GM18519 (cell line): ENCODE measurements at regions not wholly inside any gene's neighbourhood (a gene's known extent, or its start where the extent isn't known, plus 50 kb on each side); places are given as distances from the start of the nearest gene placed in this dataset.

Experiments
- ATAC-seq: cut with Tn5 transposase; IDR thresholded peaks from one replicate; pipeline ENCODE4 v1.9.1; 2021; ENCODE audit warnings: mild to moderate bottlenecking, moderate library complexity; ENCODE audit not compliant: unreplicated experiment, low FRiP score

DNA sequence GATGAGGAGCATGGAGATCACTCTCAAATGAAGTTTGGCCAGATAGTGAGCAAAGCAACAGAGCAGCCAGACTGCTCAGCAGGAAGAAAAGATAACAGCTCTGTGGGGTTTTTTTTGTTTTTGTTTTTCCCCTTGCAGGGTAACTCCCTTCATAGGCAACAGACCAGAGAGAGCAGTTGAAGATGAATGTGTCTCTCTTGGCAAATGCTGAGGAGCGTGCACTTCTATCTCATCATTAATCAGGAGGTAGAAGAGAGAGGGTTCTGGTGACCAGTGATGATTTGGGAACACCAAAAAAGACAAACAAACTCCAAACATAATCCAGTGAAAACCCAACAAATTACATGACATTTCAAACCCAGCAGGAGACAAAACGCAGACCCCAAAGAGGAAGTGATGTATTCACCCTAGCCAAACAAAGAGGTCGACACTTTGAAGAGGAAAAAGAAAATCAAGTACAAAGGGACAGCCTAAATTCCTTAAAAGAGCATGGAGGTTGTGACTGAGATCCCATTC lies 66.2 kb upstream of the RREB1 start:
- no peak for ATAC-seq

DNA sequence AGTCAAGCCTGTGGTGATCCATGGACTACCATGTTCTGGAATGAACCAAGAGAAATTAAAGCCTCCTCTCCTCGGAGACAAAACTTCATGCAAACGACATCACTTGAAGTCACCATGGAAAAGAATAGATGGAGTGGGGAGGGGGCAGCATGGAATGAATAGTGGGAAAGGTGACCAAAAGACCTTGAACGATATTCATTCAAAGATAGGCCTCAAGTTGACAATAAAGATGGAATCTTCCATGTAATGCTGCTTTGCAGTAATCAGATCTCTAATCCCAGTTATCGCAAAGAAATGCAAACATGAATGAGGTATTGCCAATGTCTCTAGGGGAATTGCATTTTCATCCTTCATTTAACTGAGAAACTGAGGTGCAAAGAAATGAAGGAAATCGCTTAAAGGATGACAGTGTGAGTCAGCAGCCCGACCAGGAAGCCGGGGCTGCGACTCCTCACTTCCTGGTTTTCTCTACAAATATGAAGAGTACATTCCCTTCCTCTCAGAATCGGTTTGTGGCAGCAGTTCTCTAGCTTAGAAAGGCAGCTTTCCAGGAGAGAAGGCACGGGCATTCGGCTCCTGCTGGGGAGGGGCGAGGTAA lies 65.6 kb upstream of the RREB1 start:
- no peak for ATAC-seq

DNA sequence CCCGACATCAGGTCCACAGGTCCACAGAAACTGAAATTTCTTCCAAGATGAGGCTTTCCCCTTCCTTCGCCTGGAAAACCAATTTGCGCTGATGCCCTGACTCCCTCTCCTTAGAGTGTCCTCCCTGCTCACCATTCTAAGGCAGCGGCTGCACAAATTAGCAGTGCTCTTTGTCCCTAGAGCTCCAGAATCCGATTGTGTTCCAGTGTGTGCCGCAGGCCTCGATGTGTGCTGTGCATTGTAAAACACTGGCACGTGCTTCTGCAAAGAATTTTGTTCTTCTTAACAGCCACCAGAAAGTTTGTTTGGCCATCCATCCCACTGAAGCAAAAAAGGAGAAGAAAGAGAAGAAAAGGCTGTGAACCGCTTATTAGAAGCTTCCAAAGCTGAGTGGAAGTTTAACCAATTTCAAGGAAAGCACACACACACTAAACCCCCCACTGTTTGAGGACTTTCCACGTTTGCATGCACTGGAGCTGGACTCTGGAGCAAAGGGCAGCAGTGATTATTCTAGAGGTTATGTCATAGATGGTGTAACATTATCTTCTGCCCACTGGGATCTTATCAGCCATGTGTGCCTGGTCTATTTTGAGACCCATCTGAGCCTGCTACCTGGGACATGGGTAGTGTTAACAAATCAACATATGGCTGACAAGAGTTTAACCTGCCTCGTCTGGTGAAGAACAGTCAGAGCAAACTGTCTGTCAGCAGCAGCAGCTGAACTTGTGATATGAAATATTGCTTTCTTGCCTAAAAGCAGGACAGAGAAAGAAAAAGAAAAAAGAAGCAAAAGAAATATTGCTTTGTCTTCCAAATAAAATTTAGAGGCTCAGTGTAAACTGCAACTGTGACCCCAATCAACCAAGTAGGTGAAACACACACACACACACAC lies 64.9 kb upstream of the RREB1 start:
- ATAC-seq: no peak

GRCh38 chr6:7045331-7045730 lies 62.4 kb upstream of the RREB1 start:
- no peak for ATAC-seq

DNA sequence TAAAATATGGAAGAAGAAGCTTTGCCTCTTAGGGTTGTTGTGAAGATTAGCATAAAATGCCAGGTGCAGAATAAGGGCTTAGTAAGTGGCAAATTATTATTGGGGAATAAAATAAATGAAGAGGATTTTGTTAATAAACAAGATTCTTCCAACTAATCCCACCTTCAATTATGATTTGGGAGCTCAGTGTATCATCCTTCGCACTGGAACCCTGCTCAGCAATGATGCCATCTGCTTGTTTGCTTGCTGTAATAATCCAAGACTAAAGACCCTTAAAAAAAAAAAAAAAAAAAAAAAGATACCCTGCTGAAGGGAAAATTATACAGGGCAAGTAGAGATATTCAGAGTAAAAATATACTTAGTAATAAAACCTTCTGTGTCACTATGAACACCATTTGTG lies 62.0 kb upstream of the RREB1 start:
- no peak for ATAC-seq

- no peak for ATAC-seq
Observed at GRCh38 chr6:7047128-7047527, 60.6 kb upstream of the RREB1 start.

DNA sequence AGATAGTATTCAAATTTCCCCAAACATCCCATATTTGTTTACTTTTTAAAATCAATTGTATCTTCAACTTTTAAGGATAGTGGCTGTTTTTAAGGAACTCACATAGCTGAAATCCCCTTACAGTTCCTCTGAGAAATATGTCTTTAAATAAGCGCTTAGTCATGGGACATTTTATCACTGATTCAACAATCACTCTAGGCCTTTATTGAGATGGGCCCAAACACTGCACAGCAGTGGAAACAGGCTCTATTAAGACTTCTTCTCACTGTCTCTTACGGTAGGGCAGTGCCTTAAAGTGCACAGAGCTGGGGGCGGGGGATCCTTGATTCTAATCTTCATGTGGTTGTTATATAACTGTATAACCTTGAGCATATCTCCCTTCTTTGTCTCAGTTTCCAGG lies 59.8 kb upstream of the RREB1 start:
- ATAC-seq: no peak

- no peak for ATAC-seq
Observed at GRCh38 chr6:7048894-7049293, 58.9 kb upstream of the RREB1 start.

- ATAC-seq: no peak
Observed at GRCh38 chr6:7050004-7050403, 57.8 kb upstream of the RREB1 start.

- no peak for ATAC-seq
Observed at GRCh38 chr6:7050872-7051779, 56.6 kb upstream of the RREB1 start.

DNA sequence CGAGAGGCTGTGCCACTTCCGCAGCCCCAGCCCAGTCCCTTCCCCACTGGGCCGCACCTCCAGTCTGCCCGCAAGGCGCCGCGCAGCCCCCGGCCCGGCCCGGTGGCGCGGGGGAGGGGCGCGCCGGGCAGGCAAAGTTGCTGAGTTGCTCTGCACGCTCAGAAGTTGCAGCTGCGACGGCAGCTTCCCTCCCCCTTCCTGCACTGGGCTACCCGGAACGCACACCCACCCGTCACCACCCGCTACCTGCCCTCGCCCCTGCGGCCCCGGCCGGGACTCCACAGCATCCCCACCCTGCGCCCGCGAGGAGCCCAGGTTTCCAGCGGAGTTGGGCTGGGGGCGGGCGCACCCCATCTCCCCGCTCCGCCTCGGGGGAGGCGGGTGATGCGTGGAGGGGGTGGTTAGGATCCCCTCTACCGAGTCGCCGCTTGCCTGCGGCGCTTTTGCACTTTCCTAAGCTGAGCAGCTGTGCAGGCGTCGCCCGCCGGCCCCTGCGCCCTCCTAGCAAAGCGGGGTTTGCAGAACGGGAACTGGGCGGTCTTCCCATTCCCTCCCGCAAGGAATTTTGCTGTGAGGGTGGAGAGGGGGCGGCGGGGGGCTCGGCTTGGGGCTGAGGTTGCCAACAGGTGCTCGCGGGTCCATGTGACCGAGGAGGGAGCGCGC lies 55.9 kb upstream of the RREB1 start:
- no peak for ATAC-seq

- no peak for ATAC-seq
Observed at GRCh38 chr6:7052443-7053011, 55.2 kb upstream of the RREB1 start.

DNA sequence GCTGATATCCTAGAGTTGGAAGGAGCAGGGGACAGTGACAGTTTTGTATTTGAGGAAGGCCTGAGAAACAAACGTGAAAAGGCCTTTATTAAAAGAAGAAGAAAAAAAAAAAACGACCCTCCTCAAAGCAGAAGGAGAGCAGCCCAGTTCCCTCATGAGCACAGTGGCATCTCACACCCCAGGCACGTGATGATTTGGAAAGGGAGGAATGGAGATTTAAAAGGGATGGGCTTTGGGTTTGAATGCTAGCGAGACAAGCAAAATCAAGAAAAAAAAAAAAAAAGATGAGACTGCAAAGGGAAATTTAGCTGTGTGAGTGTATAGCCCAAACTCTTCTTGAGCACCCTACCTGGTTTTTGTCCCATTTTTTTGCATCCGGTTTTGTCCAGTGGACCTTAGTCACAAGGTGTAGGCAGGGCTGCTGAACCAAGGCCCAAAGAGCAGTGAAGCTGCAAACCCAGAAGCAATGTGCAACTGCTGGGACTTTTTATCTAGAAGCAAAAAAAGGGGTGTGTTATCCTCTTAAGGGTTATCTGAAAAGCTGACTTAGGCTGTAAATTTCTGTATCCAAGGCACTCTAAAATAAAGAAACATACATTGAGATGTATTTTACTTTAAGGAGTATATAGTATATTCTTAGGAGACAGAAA lies 54.5 kb upstream of the RREB1 start:
- ATAC-seq: no peak
